NCI-H128 (cell line): ENCODE measurements at regions not wholly inside any gene's neighbourhood (a gene's known extent, or its start where the extent isn't known, plus 50 kb on each side); places are given as distances from the start of the nearest gene placed in this dataset.
A peak's percentile ranks its signal among the peaks of the same experiment; 100 is the strongest.
"Not testable (repeated sequence)": the region's sequence is repeated elsewhere in the genome, so short reads cannot be mapped to it uniquely, and the experiment has no call there.

Source experiments
- DNase-seq: peaks from one replicate; lab custom pipeline; 2025; ENCODE audit not compliant: unreplicated experiment; lab: John Stamatoyannopoulos, UW

- no peak for DNase-seq
Measured at GRCh38 chr13:102538938-102539337, 57.8 kb upstream of the TPP2 start.

- DNase-seq = no peak
Measured at GRCh38 chr13:102536695-102537485, 59.9 kb upstream of the TPP2 start.

GRCh38 chr13:102536196-102536595, 60.6 kb upstream of the TPP2 start:
- no peak for DNase-seq

- no peak for DNase-seq
Measured at GRCh38 chr13:102530751-102531150, 66.0 kb upstream of the TPP2 start.

- DNase-seq = not testable (repeated sequence)
Measured at GRCh38 chr13:102522251-102522650, 74.5 kb upstream of the TPP2 start.

GRCh38 chr13:102517959-102518358, 78.8 kb upstream of the TPP2 start:
- no peak for DNase-seq

- DNase-seq = no peak
Measured at GRCh38 chr13:102510072-102510471, 86.7 kb upstream of the TPP2 start.

- no peak for DNase-seq
Measured at GRCh38 chr13:102508411-102508810, 88.4 kb upstream of the TPP2 start.

GRCh38 chr13:102504002-102504401, 92.8 kb upstream of the TPP2 start:
- peak; percentile 2 for DNase-seq

GRCh38 chr13:102495663-102496062, 93.8 kb upstream of the FGF14 start:
- DNase-seq = no peak

GRCh38 chr13:102487330-102487729, 85.5 kb upstream of the FGF14 start:
- DNase-seq = no peak

GRCh38 chr13:102484329-102484728, 82.5 kb upstream of the FGF14 start:
- DNase-seq = no peak

- no peak for DNase-seq
Measured at GRCh38 chr13:102472650-102473049, 70.8 kb upstream of the FGF14 start.

- no peak for DNase-seq
Measured at GRCh38 chr13:102470283-102470917, 68.6 kb upstream of the FGF14 start.

GRCh38 chr13:102466610-102467190, 64.9 kb upstream of the FGF14 start:
- no peak for DNase-seq

GRCh38 chr13:102462570-102462969, 60.7 kb upstream of the FGF14 start:
- DNase-seq = no peak

- no peak for DNase-seq
Measured at GRCh38 chr13:102461302-102461701, 59.5 kb upstream of the FGF14 start.

GRCh38 chr13:102460806-102461205, 59.0 kb upstream of the FGF14 start:
- DNase-seq = no peak

- no peak for DNase-seq
Measured at GRCh38 chr13:102452836-102453235, 51.0 kb upstream of the FGF14 start.
